SJSA1 (cell line): ENCODE measurements at regions not wholly inside any gene's neighbourhood (a gene's known extent, or its start where the extent isn't known, plus 50 kb on each side); places are given as distances from the start of the nearest gene placed in this dataset.
"Not testable (repeated sequence)": the region's sequence is repeated elsewhere in the genome, so short reads cannot be mapped to it uniquely, and the experiment has no call there.

Source experiments
- DNase-seq, 2 experiments: peaks; one replicate each; pipeline ENCODE4 v3.0.0-alpha.2; 2015 to 2020; ENCODE audit warnings: low spot score in 2 of 2, low read depth in 1 of 2
- H3K27ac ChIP-seq: fragments of 250-450 bp; sonication (Bioruptor Pico); 2 replicates; pipeline ENCODE4 v1.5.1; 2020; ENCODE audit warnings: mild to moderate bottlenecking, moderate library complexity
- H3K27me3 ChIP-seq: fragments of 250-450 bp; sonication (Bioruptor Pico); replicated peaks from 2 replicates; pipeline ENCODE4 v1.5.1; 2020; ENCODE audit warnings: mild to moderate bottlenecking, moderate library complexity
- H3K36me3 ChIP-seq: fragments of 250-450 bp; sonication (Bioruptor Pico); 2 replicates; pipeline ENCODE4 v1.5.1; 2020; ENCODE audit warnings: mild to moderate bottlenecking
- H3K4me1 ChIP-seq: fragments of 250-450 bp; sonication (Bioruptor Pico); replicated peaks from 2 replicates; pipeline ENCODE4 v1.6.1; 2021; ENCODE audit warnings: mild to moderate bottlenecking
- H3K4me3 ChIP-seq: fragments of 250-450 bp; sonication (Bioruptor Pico); 2 replicates; pipeline ENCODE4 v1.5.1; 2020; ENCODE audit warnings: mild to moderate bottlenecking
- H3K9me3 ChIP-seq: fragments of 250-450 bp; sonication (Bioruptor Pico); replicated peaks from 2 replicates; pipeline ENCODE4 v1.5.1; 2020; ENCODE audit warnings: mild to moderate bottlenecking

DNA sequence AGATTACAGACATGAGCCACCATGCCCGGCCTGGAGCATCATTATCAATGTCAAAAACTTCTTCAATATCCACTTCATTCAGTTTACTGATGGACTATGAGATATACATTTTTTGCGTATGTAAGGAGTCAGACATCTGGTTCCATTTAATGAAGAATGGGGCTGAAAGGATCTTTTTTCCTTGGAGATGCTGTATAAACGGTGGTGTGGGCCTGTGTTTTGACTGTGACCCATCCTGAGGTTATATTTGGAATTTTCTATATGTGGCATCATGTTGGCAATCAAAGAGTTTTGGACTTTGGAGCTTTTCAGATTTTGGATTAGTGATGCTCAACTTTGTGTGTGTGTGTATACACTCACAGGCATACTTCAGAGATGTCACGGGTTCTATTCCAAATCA is 85.7 kb upstream of the FBXL17 start:
- no peak for DNase-seq
- no peaks in the 10 kb centered on the region for H3K4me1 ChIP-seq
- H3K27ac ChIP-seq: no peak overlapping the region
- H3K4me3 ChIP-seq: no peak overlapping the region
- H3K9me3 ChIP-seq: no peaks in the 10 kb centered on the region
- no peaks in the 10 kb centered on the region for H3K36me3 ChIP-seq
- no peaks in the 10 kb centered on the region for H3K27me3 ChIP-seq

DNA sequence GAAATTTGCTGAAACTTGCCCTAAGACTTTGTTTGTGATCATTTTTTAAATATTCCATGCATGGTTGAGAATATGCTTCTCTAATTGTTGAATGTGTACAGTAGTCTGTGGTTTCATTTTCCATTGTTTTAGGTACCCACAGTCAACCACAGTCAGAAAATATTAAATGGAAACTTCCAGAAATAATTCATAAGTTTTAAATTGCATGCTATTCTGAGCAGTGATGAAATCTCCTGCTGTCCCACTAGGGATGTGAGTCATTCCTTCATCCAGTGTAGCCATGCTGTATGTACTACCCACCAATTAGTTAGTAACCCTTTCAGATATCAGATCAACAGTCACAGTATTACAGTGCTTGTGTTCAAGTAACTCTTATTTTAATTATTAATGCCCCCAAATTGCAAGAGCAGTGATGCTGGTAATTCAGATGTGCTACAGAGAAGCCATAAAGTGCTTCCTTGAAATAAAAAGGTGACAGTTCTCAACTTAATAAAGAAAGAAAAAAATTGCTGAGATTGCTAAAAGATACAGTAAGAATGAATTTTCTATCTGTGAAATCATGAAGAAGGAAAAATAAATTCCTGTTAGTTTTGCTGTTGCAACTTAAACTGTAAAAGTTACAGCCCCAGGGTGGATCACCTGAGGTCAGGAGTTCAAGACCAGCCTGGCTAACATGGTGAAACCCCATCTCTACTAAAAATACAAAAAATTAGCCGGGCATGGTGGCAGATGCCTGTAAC is 79.9 kb upstream of the FBXL17 start:
- no peak overlapping the region for H3K27ac ChIP-seq
- H3K36me3 ChIP-seq: no peaks in the 10 kb centered on the region
- H3K4me1 ChIP-seq: no peaks in the 10 kb centered on the region
- no peak overlapping the region for H3K4me3 ChIP-seq
- no peak for DNase-seq
- no peaks in the 10 kb centered on the region for H3K27me3 ChIP-seq
- no peaks in the 10 kb centered on the region for H3K9me3 ChIP-seq

DNA sequence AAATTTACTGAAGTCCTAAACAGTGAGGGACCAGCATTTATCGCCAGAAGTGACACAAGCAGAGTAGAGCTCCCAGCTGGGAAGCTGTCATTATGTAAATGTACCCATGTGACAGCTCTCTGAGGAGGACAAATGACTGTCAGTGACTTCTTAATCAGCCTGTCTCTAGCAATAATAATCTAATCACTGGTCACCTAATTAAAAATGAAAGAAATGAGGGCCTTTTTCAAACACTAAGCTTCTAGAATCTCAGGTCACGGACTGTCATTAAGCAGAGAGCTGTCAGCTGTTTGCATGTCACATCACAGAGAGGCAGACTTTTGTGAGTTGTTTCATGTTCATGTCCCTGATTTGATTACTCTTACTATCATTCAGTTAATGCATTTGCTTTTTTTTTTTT is 77.9 kb upstream of the FBXL17 start:
- no peaks in the 10 kb centered on the region for H3K27me3 ChIP-seq
- H3K4me1 ChIP-seq: no peaks in the 10 kb centered on the region
- no peak overlapping the region for H3K4me3 ChIP-seq
- DNase-seq: no peak
- H3K27ac ChIP-seq: no peak overlapping the region
- H3K9me3 ChIP-seq: no peaks in the 10 kb centered on the region
- no peaks in the 10 kb centered on the region for H3K36me3 ChIP-seq

DNA sequence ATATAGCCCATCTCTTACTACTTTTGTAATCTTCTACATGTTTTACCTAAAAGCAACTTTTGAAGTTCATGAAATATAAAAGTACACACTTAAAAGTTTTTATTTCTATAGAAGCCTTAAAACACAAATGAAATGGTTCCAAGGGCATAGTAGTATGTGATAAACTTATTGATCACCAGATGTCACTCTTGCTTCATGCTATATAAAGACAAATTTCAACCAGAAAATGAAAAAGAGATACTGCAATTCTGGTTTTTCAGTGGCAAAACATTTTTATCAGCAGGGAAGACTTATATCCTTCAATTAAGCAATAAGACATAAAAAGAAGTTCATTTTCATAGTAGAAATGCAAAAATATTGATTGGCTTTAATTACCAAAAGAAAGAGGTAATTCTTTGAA is 69.4 kb upstream of the FBXL17 start:
- no peaks in the 10 kb centered on the region for H3K27me3 ChIP-seq
- H3K4me3 ChIP-seq: no peak overlapping the region
- no peak for DNase-seq
- no peaks in the 10 kb centered on the region for H3K9me3 ChIP-seq
- H3K27ac ChIP-seq: no peak overlapping the region
- no peaks in the 10 kb centered on the region for H3K36me3 ChIP-seq
- no peaks in the 10 kb centered on the region for H3K4me1 ChIP-seq

DNA sequence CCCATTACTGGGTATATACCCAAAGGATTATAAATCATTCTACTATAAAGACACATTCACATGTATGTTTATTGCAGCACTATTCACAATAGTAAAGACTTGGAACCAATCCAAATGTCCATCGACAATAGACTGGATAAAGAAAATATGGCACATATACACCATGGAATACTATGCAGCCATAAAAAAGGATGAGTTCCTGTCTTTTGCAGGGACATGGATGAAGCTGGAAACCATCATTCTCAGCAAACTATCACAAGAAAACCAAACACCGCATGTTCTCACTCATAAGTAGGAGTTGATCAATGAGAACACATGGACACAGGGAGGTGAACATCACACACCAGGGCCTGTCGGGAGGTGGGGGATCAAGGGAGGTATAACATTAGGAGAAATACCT is 62.2 kb upstream of the FBXL17 start:
- H3K27ac ChIP-seq, H3K4me1 ChIP-seq, H3K27me3 ChIP-seq, H3K9me3 ChIP-seq, DNase-seq, H3K4me3 ChIP-seq, H3K36me3 ChIP-seq: not testable (repeated sequence)

DNA sequence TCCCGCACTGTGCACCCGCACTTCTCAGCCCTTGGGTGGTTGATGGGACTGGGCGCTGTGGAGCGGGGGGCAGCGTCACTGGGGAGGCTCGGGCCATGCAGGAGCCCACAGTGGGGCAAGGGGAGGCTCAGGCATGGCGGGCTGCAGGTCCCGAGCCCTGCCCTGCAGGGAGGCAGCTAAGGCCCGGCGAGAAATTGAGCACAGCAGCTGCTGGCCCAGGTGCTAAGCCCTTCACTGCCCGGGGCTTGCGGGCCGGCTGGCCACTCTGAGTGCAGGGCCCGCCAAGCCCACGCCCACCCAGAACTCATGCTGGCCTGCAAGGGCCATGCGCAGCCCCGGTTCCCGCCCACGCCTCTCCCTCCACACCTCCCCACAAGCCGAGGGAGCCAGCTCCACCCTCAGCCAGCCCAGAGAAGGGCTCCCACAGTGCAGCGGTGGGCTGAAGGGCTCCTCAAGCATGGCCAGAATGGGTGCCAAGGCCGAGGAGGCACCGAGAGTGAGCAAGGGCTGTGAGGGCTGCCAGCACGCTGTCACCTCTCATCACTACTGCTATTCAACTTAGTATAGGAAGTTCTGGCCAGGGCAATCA is 60.3 kb upstream of the FBXL17 start:
- H3K27ac ChIP-seq, H3K4me1 ChIP-seq, H3K4me3 ChIP-seq, H3K36me3 ChIP-seq, H3K27me3 ChIP-seq, DNase-seq, H3K9me3 ChIP-seq: not testable (repeated sequence)

DNA sequence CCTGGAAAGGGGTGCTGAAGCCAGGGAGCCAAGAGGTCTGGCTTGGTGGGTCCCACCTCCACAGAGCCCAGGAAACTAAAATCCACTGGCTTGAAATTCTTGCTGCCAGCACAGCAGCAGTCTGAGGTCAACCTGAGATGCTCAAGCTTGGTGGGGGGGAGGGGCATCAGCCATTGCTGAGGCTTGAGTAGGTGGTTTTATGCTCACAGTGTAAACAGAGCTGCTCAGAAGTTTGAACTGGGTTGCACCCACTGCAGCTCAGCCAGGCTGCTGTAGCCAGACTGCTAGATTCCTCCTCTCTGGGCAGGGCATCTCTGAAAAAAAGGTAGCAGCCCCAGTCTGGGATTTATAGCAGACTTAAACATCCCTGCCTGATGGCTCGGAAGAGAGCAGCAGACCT is 55.5 kb upstream of the FBXL17 start:
- H3K27ac ChIP-seq: no peak overlapping the region
- no peaks in the 10 kb centered on the region for H3K36me3 ChIP-seq
- no peaks in the 10 kb centered on the region for H3K27me3 ChIP-seq
- DNase-seq: no peak
- H3K4me1 ChIP-seq: no peaks in the 10 kb centered on the region
- H3K4me3 ChIP-seq: no peak overlapping the region
- H3K9me3 ChIP-seq: no peaks in the 10 kb centered on the region

DNA sequence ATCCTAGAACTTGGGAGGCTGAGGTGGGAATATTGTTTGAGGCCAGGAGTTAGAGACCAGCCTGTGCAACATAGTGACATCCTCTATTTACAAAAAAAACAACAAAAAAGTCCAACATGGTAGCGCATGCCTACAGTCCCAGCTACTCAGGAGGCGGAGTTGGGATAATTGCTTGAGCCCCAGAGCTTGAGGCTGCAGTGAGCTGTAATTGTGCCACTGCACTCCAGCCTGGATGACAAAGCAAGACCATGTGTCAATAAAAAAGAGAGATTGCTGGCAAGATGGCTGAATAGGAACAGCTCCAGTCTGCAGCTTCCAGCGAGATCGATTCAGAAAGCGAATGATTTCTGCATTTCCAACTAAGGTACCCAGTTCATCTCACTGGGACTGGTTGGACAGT is 54.8 kb upstream of the FBXL17 start:
- Histone ChIP-seq H3K4me1 (no peaks in the 10 kb centered on the region), H3K27me3 (no peaks in the 10 kb centered on the region), H3K36me3 (no peaks in the 10 kb centered on the region), H3K4me3 (no peak overlapping the region), H3K27ac (no peak overlapping the region), H3K9me3 (no peaks in the 10 kb centered on the region)
- DNase-seq: no peak

DNA sequence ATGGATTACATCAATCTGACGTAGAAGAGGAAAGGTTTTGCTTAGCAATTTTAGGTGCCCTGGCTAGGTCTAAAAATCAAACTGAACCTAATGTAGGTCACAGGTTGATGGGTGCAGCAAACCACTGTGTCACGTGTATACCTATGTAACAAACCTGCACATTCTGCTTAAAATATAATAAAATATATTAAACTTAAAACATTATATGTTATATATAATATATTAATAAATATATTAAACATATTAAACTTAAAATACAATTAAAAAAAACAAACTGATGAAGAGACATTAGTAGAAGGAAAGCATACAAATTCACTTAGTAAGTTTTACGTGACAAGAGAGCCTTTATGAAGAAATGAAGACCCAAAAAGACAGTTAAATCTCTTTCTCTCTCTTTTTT is 51.7 kb upstream of the FBXL17 start:
- no peaks in the 10 kb centered on the region for H3K9me3 ChIP-seq
- no peaks in the 10 kb centered on the region for H3K27me3 ChIP-seq
- no peak overlapping the region for H3K27ac ChIP-seq
- no peaks in the 10 kb centered on the region for H3K4me1 ChIP-seq
- H3K36me3 ChIP-seq: no peaks in the 10 kb centered on the region
- DNase-seq: no peak
- no peak overlapping the region for H3K4me3 ChIP-seq

DNA sequence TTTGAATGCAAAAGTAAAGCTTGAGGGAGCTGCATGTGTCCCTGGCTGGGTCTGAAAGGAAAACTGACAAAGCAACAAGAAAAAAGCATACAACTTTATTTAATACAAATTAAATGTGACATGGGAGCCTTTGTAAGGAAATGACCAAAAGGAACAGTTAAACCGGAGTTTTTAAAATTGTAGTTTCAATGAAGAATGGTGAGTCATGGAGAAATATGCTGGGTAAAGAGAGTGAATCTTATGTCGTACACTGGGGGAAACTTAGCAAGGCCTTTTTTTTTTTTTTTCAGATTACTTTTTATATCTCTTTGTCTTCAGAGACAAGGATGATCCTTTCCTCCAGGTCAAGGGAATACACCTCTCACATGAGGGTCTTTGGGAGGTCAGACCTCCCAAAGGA is 50.1 kb upstream of the FBXL17 start:
- Histone ChIP-seq H3K36me3 (no peaks in the 10 kb centered on the region), H3K4me3 (no peak overlapping the region), H3K27me3 (no peaks in the 10 kb centered on the region), H3K4me1 (no peaks in the 10 kb centered on the region), H3K27ac (no peak overlapping the region), H3K9me3 (no peaks in the 10 kb centered on the region)
- no peak for DNase-seq
